ENCODE measurements at regions not wholly inside any gene's neighbourhood (a gene's known extent, or its start where the extent isn't known, plus 50 kb on each side); places are given as distances from the start of the nearest gene placed in this dataset.

DNA sequence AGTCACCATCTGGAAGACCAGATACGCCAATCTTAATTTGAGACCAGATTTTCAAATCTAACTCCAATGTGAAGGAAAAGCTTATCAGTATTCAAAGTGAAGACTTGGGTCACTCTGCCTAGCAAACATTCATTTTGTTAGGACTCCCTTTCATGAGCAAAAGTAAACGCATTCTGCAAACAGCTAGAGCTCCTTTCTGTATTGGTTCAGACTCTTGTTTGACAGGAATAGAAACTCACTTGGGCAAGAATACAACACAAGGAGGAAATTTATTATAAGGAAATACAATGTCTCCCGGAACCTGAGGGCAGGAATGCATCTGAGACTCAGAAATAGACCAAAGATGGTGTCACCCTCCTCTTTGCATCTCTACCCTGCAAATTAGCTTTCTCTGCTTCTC, 558.6 kb downstream of the TAFA4 start:
- no peaks in the 10 kb centered on the region for H3K23me2 ChIP-seq (ENCODE audit: low read depth, low read length)
- H3K27ac ChIP-seq (ENCODE audit: low read depth, low read length) = no peak overlapping the region
- no peaks in the 10 kb centered on the region for H3K27me3 ChIP-seq (replicated peaks in 1 of 4; ENCODE audit: control insufficient read depth in 3 of 4, extremely low read depth in 1 of 4, insufficient read depth in 3 of 4, low read length in 3 of 4)
- FAIRE-seq (no peak), DNase-seq (ENCODE audit: low read depth in 1 of 2, low spot score in 2 of 2) (no peak)
- no peak for TF ChIP-seq RNF2 (IDR thresholded peaks at IDR 0.05; ENCODE audit: borderline replicate concordance, low read depth, low read length, missing control alignments, poor library complexity, severe bottlenecking)
- no peak for TF ChIP-seq JUN (IDR thresholded peaks at IDR 0.05; ENCODE audit: low read depth, low read length)
- no peak for TF ChIP-seq POU5F1 (IDR thresholded peaks at IDR 0.05; ENCODE audit: low read depth, low read length)
- no peak for TF ChIP-seq HDAC6 (IDR thresholded peaks at IDR 0.05; ENCODE audit: low read depth, low read length)
- TF ChIP-seq POLR2AphosphoS5 (IDR thresholded peaks at IDR 0.05; ENCODE audit: low read depth, low read length) = no peak
- no peak for TF ChIP-seq JUND (IDR thresholded peaks at IDR 0.05; ENCODE audit: low read length)
- no peak for TF ChIP-seq EGR1 (IDR thresholded peaks at IDR 0.05; ENCODE audit: borderline replicate concordance, low read depth, low read length)
- TF ChIP-seq ASH2L (IDR thresholded peaks at IDR 0.05; ENCODE audit: low read length) = no peak
- no peak for TF ChIP-seq NANOG (IDR thresholded peaks at IDR 0.05; ENCODE audit: insufficient read depth, low read depth, low read length, poor library complexity, severe bottlenecking)
- TF ChIP-seq EZH2 (IDR thresholded peaks at IDR 0.05; ENCODE audit: low read depth, low read length, severe bottlenecking) = no peak
- TF ChIP-seq EP300 (IDR thresholded peaks at IDR 0.05; ENCODE audit: borderline replicate concordance in 1 of 2, low read depth in 2 of 2, low read length in 2 of 2) = no peak
- TF ChIP-seq SIRT6 (IDR thresholded peaks at IDR 0.05; ENCODE audit: low read length) = no peak
- no peak for TF ChIP-seq ZNF274 (IDR thresholded peaks at IDR 0.05; ENCODE audit: borderline replicate concordance, extremely low read depth, low read length)
- TF ChIP-seq TEAD4 (IDR thresholded peaks at IDR 0.05; ENCODE audit: low read depth, low read length) = no peak
- no peak for TF ChIP-seq TCF12 (IDR thresholded peaks at IDR 0.05; ENCODE audit: low read depth, low read length)
- no peak for TF ChIP-seq GABPA (IDR thresholded peaks at IDR 0.05; ENCODE audit: borderline replicate concordance, insufficient read depth, low read length)
- no peak overlapping the region for H2AFZ ChIP-seq (ENCODE audit: low read length)
- H4K5ac ChIP-seq (ENCODE audit: insufficient read length, low read depth, low read length) = no peak overlapping the region
- H4K8ac ChIP-seq (ENCODE audit: extremely low read depth, insufficient read depth, low read length) = no peak overlapping the region
- no peak overlapping the region for H3K4me2 ChIP-seq (ENCODE audit: insufficient read depth in 1 of 2, low read depth in 2 of 2, low read length in 2 of 2)
- H3K79me1 ChIP-seq (ENCODE audit: low read depth, low read length) = no peaks in the 10 kb centered on the region
- no peak overlapping the region for H2BK5ac ChIP-seq (ENCODE audit: low read depth, low read length)
- peaks cover 9 to 12% of the 10 kb centered on the region in 2 experiments; a peak in 3 of 4 replicates for H3K9me3 ChIP-seq (ENCODE audit: insufficient read depth in 2 of 2, low read depth in 1 of 2, low read length in 1 of 2)
- no peak overlapping the region for H4K91ac ChIP-seq (replicated peaks; ENCODE audit: insufficient read length, low read length)
- no peak overlapping the region for H3K4me3 ChIP-seq (ENCODE audit: extremely low read depth in 1 of 4, insufficient read depth in 2 of 4, low read depth in 3 of 4, low read length in 4 of 4)
- H3K56ac ChIP-seq (replicated peaks; ENCODE audit: insufficient read length, low read depth, low read length) = no peak overlapping the region
- no peaks in the 10 kb centered on the region; a peak in 1 of 8 replicates for H3K36me3 ChIP-seq (ENCODE audit: control insufficient read depth in 2 of 4, insufficient read depth in 4 of 4, low read length in 3 of 4)
- H3K79me2 ChIP-seq (ENCODE audit: control insufficient read depth in 1 of 2, insufficient read depth in 2 of 2, low read length in 2 of 2) = no peaks in the 10 kb centered on the region
- ChIA-PET POLR2A (ENCODE audit: partially characterized antibody) (no interaction called here), CTCF (ENCODE audit: partially characterized antibody) (no interaction called here)
- no peaks in the 10 kb centered on the region for H3K4me1 ChIP-seq (replicated peaks in 1 of 4; ENCODE audit: control insufficient read depth in 3 of 4, insufficient read depth in 4 of 4, low read length in 3 of 4)
- no peak overlapping the region for H2BK20ac ChIP-seq (ENCODE audit: low read length)
- H3K23ac ChIP-seq (ENCODE audit: insufficient read length) = no peak overlapping the region
- no peak overlapping the region for H3K14ac ChIP-seq (ENCODE audit: insufficient read length)
- no peak overlapping the region for H2AK5ac ChIP-seq (ENCODE audit: low read depth, low read length)
- H3K4ac ChIP-seq (replicated peaks; ENCODE audit: insufficient read length, low read depth, low read length) = no peak overlapping the region
- WGBS, 2 experiments (ENCODE audit: extremely low coverage in 1 of 2, insufficient coverage in 1 of 2, insufficient read length in 1 of 2, insufficient replicate concordance in 2 of 2, low coverage in 1 of 2, low lambda C conversion rate in 2 of 2, missing lambda C conversion rate in 1 of 2) = 87% methylated on average over 3 of the region's 3 CpGs; no CpG with 5 or more reads in 1 of the 2 experiments
- H2BK12ac ChIP-seq (ENCODE audit: low read depth, low read length) = no peak overlapping the region
- no peaks in the 10 kb centered on the region for H4K20me1 ChIP-seq (replicated peaks in 1 of 2; ENCODE audit: control insufficient read depth in 1 of 2, insufficient read depth in 2 of 2, low read length in 2 of 2)
- no peak overlapping the region for H3K9ac ChIP-seq (replicated peaks in 1 of 4; ENCODE audit: extremely low read depth in 1 of 4, low read depth in 3 of 4, low read length in 3 of 4)
- no peak overlapping the region for H2BK15ac ChIP-seq (ENCODE audit: low read length)
- no peak overlapping the region for H2BK120ac ChIP-seq (replicated peaks; ENCODE audit: low read depth, low read length)
- no peak overlapping the region for H3K18ac ChIP-seq (ENCODE audit: extremely low read depth, low read length)
